CD4-positive, alpha-beta T cell treated with Interleukin-4 for 1 hour (primary cell): ENCODE measurements at regions not wholly inside any gene's neighbourhood (a gene's known extent, or its start where the extent isn't known, plus 50 kb on each side); places are given as distances from the start of the nearest gene placed in this dataset.

ENCODE experiments used
- DNase-seq, 2 donors: peaks; one replicate each; pipeline ENCODE4 v3.0.0-alpha.2; 2020 to 2022

GRCh38 chr6:12592634-12593033, 123.9 kb upstream of the PHACTR1 start:
- no peak for DNase-seq

- no peak for DNase-seq
These were observed 122.6 kb upstream of the PHACTR1 start for GRCh38 chr6:12593771-12594529.

- no peak for DNase-seq
These were observed 122.1 kb upstream of the PHACTR1 start for GRCh38 chr6:12594530-12594893.

GRCh38 chr6:12595161-12595811, 121.3 kb upstream of the PHACTR1 start:
- DNase-seq, result peak; percentile 1 to 19

GRCh38 chr6:12596731-12597130, 119.8 kb upstream of the PHACTR1 start:
- no peak for DNase-seq

- no peak for DNase-seq
These were observed 117.6 kb upstream of the PHACTR1 start for GRCh38 chr6:12598919-12599318.

GRCh38 chr6:12601881-12602280, 114.7 kb upstream of the PHACTR1 start:
- no peak for DNase-seq

- DNase-seq, result no peak
These were observed 114.2 kb upstream of the PHACTR1 start for GRCh38 chr6:12602342-12602741.

GRCh38 chr6:12602951-12603672, 113.5 kb upstream of the PHACTR1 start:
- no peak for DNase-seq

GRCh38 chr6:12603673-12604049, 112.9 kb upstream of the PHACTR1 start:
- no peak for DNase-seq

- peak; percentile 36 to 45 for DNase-seq
These were observed 110.7 kb upstream of the PHACTR1 start for GRCh38 chr6:12605888-12606345.

GRCh38 chr6:12606616-12607015, 110.0 kb upstream of the PHACTR1 start:
- no peak for DNase-seq

- DNase-seq, result no peak
These were observed 108.3 kb upstream of the PHACTR1 start for GRCh38 chr6:12608016-12608860.

- no peak for DNase-seq
These were observed 107.7 kb upstream of the PHACTR1 start for GRCh38 chr6:12608874-12609273.

- DNase-seq, result no peak
These were observed 106.8 kb upstream of the PHACTR1 start for GRCh38 chr6:12609751-12610150.

- DNase-seq, result no peak
These were observed 105.7 kb upstream of the PHACTR1 start for GRCh38 chr6:12610862-12611261.

- no peak for DNase-seq
These were observed 102.8 kb upstream of the PHACTR1 start for GRCh38 chr6:12613811-12614210.

- DNase-seq, result no peak
These were observed 102.1 kb upstream of the PHACTR1 start for GRCh38 chr6:12614456-12614855.

GRCh38 chr6:12618296-12618695, 98.3 kb upstream of the PHACTR1 start:
- DNase-seq, result no peak

GRCh38 chr6:12621754-12622153, 94.8 kb upstream of the PHACTR1 start:
- DNase-seq, result peak in 1 of 2 donors; percentile 27

GRCh38 chr6:12622566-12622965, 94.0 kb upstream of the PHACTR1 start:
- no peak for DNase-seq

- no peak for DNase-seq
These were observed 92.3 kb upstream of the PHACTR1 start for GRCh38 chr6:12624142-12624837.
